Dermis microvascular lymphatic vessel endothelial cell (primary cell): ENCODE measurements at regions not wholly inside any gene's neighbourhood (a gene's known extent, or its start where the extent isn't known, plus 50 kb on each side); places are given as distances from the start of the nearest gene placed in this dataset.
"Not testable (repeated sequence)": the region's sequence is repeated elsewhere in the genome, so short reads cannot be mapped to it uniquely, and the experiment has no call there.

Source experiments
- DNase-seq, 2 donors: peaks; one replicate each; pipeline versions ENCODE4 v3.0.0 to v3.0.0-alpha.2; 2010; ENCODE audit warnings: low read depth in 2 of 2

- no peak for DNase-seq
Observed at GRCh38 chr15:62407216-62407615, 242.1 kb upstream of the C2CD4B start.

GRCh38 chr15:62407962-62408361, 242.9 kb upstream of the C2CD4B start:
- no peak for DNase-seq

GRCh38 chr15:62409466-62409865, 244.4 kb upstream of the C2CD4B start:
- DNase-seq, result no peak

GRCh38 chr15:62412686-62413085, 247.6 kb upstream of the C2CD4B start:
- no peak for DNase-seq

- no peak for DNase-seq
Observed at GRCh38 chr15:62413153-62413552, 248.1 kb upstream of the C2CD4B start.

- DNase-seq, result no peak
Observed at GRCh38 chr15:62413786-62414185, 248.7 kb upstream of the C2CD4B start.

- no peak for DNase-seq
Observed at GRCh38 chr15:62415498-62415897, 250.4 kb upstream of the C2CD4B start.

GRCh38 chr15:62416526-62416925, 251.4 kb upstream of the C2CD4B start:
- DNase-seq, result no peak

- no peak for DNase-seq
Observed at GRCh38 chr15:62417439-62417838, 252.4 kb upstream of the C2CD4B start.

GRCh38 chr15:62418496-62418895, 253.4 kb upstream of the C2CD4B start:
- not testable (repeated sequence) for DNase-seq

GRCh38 chr15:62419192-62419591, 254.1 kb upstream of the C2CD4B start:
- DNase-seq, result no peak

GRCh38 chr15:62420371-62420770, 255.3 kb upstream of the C2CD4B start:
- not testable (repeated sequence) for DNase-seq

GRCh38 chr15:62421289-62421688, 256.2 kb upstream of the C2CD4B start:
- DNase-seq, result no peak

GRCh38 chr15:62426387-62426956, 261.4 kb upstream of the C2CD4B start:
- DNase-seq, result no peak

GRCh38 chr15:62428259-62428658, 263.2 kb upstream of the C2CD4B start:
- DNase-seq, result no peak

GRCh38 chr15:62428851-62429598, 263.9 kb upstream of the C2CD4B start:
- no peak for DNase-seq

GRCh38 chr15:62430056-62430455, 265.0 kb upstream of the C2CD4B start:
- no peak for DNase-seq

GRCh38 chr15:62430552-62430951, 265.5 kb upstream of the C2CD4B start:
- no peak for DNase-seq

GRCh38 chr15:62431008-62431797, 266.1 kb upstream of the C2CD4B start:
- DNase-seq, result no peak

- no peak for DNase-seq
Observed at GRCh38 chr15:62431817-62432216, 266.7 kb upstream of the C2CD4B start.

GRCh38 chr15:62432702-62433398, 267.8 kb upstream of the C2CD4B start:
- DNase-seq, result no peak

GRCh38 chr15:62436235-62436634, 271.1 kb upstream of the C2CD4B start:
- DNase-seq, result no peak
